ENCODE measurements at regions not wholly inside any gene's neighbourhood (a gene's known extent, or its start where the extent isn't known, plus 50 kb on each side); places are given as distances from the start of the nearest gene placed in this dataset.
A peak's percentile ranks its signal among the peaks of the same experiment; 100 is the strongest.
"Not testable (repeated sequence)": the region's sequence is repeated elsewhere in the genome, so short reads cannot be mapped to it uniquely, and the experiment has no call there.

DNA sequence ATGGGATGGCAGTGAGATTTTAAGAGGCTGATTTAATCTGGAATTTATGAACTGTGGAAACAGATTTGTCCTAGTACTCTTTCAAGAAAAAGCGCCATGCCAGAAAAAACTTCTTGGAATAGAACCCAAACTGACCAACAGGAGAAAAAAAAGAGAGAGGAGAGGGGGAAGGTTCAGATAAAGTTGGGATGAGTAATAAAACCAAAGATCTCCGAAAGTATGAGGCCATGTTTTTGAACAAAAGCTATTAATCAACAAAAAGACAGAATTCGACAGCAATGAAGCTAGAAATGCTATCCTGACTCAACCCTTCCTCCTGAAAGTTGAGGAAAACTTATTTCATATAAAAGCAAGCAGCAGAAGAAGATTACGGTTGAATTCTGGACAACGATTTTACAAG is 135.5 kb downstream of the CEMIP2 start:
- no peak for DNase-seq (ENCODE audit: low read depth)

DNA sequence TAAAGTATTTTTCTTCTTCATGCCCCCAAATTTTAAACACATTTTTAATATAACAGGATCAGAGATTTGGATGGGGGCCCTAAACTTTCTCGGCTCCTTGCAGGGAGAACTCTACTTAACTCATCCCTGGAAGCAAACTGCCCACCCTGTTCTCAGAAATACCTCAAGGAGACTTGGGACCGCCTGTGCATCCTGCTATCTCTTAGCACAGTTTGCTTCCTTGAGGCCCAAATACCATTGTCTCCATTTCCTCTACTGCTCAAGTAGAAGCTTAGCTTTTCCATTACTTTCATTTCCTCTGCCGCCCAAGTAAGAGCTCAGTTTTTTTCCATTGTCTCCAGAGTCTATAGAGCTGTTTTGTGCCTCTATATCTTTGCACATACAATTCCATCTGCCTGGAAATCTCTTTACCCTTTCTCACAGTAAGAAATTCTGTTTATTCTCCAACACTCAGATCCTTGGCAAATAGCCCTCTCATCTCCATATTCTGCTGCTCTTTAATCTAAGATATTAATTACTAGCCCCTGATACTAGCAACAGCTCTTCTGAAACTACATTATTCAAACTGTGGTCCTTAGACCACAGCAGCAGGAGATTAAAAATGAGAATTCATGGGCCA is 137.8 kb downstream of the CEMIP2 start:
- no peak for DNase-seq (ENCODE audit: low read depth)

- no peak for DNase-seq (ENCODE audit: low read depth)
These were observed 138.6 kb downstream of the CEMIP2 start for GRCh38 chr9:71629578-71630215.

GRCh38 chr9:71628247-71628646 is 140.1 kb downstream of the CEMIP2 start:
- no peak for DNase-seq (ENCODE audit: low read depth)

DNA sequence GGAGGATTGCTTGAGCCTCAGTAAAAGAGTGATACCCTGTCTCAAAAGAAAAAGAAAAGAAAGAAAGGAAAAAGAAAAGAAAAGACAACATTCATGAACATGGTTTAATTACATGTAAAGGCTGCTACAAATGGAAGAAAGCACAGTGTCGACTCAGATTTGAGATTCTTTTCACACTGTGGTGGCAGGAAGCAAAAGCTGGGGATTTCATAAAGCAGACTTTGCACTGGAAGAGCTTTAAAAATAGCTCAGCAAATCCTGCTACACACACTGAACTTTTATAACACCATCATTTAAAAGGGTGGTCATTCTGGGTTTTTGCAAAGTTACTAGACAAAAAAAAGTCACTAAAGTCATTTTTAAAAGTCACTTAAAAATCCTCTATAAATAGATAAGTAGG is 140.8 kb downstream of the CEMIP2 start:
- DNase-seq (ENCODE audit: low read depth), result no peak

DNA sequence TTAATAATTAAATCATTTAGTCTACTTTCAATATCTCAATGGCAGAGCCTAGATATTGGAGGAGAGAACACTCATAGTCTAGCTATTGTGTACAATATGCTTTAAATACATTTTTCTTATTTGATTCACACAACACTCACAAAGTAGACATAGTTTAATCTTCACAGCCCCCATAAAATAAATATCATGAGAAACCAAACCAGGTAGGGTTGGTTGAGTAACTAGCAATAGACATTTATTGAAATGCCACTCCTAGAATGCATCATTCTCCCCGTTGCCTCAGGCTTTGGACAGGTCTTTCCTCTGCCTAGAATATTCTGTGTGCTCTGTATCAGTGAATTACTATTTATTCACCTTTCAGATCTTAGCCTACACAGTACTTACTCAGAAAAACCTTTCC is 141.9 kb downstream of the CEMIP2 start:
- no peak for DNase-seq (ENCODE audit: low read depth)

DNA sequence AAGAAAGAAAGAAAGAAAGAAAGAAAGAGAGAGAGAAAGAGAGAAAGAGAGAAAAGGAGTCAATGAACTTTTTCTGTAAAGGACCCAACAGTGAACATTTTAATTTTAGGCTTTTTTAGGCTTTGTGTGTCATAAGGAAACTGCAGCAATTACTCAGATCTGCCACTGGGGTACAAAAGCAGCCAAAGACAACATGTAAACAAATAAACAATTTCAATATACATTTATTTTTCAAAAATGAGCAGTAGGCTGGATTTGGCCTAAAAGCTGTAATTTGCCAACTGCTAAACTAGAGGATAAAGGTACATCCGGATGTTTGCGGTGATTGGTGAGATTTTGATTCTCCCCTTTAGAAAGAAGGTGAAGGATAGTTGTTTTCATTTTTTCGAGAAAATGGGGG is 143.6 kb downstream of the CEMIP2 start:
- DNase-seq (ENCODE audit: low read depth), result no peak

GRCh38 chr9:71620746-71621145 is 147.6 kb downstream of the CEMIP2 start:
- DNase-seq (ENCODE audit: low read depth), result no peak

DNA sequence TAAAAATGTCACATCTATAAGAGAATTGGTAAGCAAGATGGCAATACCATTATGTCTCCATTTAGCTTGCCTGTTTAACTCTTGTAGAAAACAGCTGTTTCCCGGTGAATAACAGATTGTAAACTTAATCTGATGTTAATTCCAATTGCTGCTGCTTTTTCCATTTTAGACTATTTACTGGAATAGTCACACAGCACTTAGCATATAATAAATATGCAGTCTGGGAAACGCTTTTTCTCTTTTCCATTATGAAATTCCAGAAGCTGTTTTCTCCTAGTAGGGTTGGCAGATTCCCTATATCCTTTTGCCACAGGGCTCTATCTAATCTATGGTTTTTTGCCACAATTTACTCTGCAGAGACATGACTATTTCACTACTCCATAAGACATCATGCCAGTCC is 148.0 kb downstream of the CEMIP2 start:
- no peak for DNase-seq (ENCODE audit: low read depth)

DNA sequence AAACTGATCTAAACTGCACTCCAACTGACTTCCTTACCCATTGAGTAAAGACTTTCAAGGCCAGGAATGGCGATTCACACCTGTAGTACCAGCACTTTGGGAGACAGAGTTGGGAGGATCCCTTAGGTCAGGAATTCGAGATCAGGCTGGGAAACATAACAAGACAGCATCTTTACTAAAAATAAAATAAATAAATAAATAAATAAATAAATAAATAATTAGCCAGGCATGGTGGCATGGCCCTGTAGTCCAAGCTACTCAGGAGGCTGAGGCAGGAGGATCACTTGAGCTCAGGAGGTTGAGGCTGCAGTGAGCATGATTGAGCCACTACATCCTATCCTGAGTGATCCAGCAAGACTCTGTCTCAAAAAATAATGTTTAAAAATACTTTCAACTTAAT is 148.4 kb downstream of the CEMIP2 start:
- DNase-seq (ENCODE audit: low read depth), result no peak

GRCh38 chr9:71614409-71615010 is 153.8 kb downstream of the CEMIP2 start:
- DNase-seq (ENCODE audit: low read depth), result no peak

GRCh38 chr9:71612889-71613288 is 155.4 kb downstream of the CEMIP2 start:
- no peak for DNase-seq (ENCODE audit: low read depth)

DNA sequence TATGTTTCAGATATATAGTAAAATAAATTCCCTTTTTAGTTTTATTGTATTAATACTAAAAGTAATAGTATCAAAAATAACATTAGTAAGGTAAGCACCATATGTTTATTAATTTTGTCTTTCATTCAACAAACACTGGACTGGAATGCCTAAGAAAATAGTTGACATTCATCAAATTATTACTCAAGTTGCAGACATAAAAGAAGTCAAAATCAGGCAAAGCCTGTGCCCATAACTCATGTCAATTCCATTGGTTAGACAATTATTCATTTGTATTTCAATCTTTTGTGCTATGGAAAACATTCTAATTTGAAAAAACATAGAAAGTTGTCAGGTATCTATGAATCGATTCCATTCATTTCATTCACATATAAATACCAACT is 158.9 kb downstream of the CEMIP2 start:
- DNase-seq (ENCODE audit: low read depth), result no peak

GRCh38 chr9:71608825-71609447 is 159.4 kb downstream of the CEMIP2 start:
- no peak for DNase-seq (ENCODE audit: low read depth)

- DNase-seq (ENCODE audit: low read depth), result no peak
These were observed 160.3 kb downstream of the CEMIP2 start for GRCh38 chr9:71608021-71608420.

GRCh38 chr9:71607461-71607881 is 160.8 kb downstream of the CEMIP2 start:
- no peak for DNase-seq (ENCODE audit: low read depth)

DNA sequence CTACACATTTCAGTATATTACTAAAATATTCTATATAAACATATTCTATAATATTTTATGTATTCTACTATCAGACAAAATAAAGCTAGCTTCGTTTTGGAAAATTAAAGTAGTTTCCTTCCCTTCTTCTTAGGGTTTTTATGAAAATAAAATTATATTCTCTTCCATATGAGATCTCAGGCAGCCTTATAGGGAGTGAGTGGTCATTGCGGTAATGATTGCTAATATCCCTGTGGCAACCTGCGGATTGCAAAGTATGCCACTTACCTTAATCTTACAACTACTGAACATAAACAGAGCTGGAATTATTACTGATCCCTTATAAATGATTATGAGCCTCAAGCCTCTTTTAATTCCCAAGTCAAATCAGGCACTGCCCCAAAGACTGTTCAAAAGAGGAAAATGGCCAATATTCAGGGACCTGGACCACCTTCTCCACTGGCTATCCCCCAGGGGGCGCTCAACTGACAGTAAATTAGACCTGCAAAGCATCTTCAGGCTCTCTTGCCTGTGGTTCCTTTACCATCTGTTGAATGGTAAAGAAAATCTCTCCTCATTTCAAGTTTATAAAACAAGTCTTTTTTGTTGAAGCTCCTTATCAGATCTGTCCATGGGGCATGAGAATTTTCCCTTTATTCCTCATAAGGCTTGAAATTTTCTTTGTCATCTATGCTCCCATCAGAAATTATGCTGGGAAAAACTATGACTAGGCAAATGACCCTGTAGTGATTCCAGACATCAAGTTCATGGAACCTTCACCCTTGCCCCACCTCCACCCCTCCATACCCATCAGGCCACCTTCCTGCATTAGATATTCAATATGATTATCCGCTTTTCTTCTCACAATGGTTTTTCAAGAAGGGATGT is 163.9 kb downstream of the CEMIP2 start:
- peak; percentile 65 for DNase-seq (ENCODE audit: low read depth)

GRCh38 chr9:71602652-71603051 is 165.7 kb downstream of the CEMIP2 start:
- no peak for DNase-seq (ENCODE audit: low read depth)

DNA sequence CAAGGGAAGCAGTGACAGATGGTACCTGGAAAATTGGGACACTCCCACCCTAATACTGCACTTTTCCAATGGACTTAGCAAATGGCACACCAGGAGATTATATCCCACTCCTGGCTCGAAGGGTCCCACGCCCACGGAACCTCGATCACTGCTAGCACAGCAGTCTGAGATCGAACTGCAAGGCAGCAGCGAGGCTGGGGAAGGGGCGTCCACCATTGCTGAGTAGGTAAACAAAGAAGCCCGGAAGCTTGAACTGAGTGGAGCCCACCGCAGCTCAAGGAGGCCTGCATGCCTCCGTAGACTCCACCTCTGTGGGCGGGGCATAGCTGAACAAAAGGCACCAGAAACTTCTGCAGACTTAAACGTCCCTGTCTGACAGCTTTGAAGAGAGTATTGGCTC is 172.6 kb downstream of the CEMIP2 start:
- DNase-seq (ENCODE audit: low read depth), result not testable (repeated sequence)

GRCh38 chr9:71594541-71594940 is 173.8 kb downstream of the CEMIP2 start:
- no peak for DNase-seq (ENCODE audit: low read depth)

- no peak for DNase-seq (ENCODE audit: low read depth)
These were observed 175.9 kb downstream of the CEMIP2 start for GRCh38 chr9:71592400-71592799.

DNA sequence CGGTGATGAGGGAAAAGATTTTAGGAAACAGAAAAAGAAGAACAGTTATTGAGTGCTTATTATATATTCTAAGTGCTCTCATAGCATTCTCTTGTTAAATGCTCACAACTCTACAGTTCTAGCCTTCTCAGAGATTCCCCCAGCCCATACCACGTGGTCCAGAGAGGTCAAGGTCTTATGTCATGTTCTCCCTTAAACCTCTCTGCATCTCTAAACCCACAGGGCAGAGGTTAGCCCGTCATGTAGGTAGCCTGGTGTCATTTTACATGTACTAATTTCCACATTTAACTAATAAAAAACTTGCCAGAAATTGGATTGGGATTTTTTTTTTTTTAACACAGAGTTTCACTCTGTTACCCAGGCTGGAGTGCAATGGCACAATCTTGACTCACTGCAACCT is 178.0 kb downstream of the CEMIP2 start:
- no peak for DNase-seq (ENCODE audit: low read depth)
